ENCODE measurements at regions not wholly inside any gene's neighbourhood (a gene's known extent, or its start where the extent isn't known, plus 50 kb on each side); places are given as distances from the start of the nearest gene placed in this dataset.

- no peak for DNase-seq
Observed at GRCh38 chr2:234673961-234674759, 177.3 kb upstream of the ARL4C start.

- DNase-seq: no peak
Observed at GRCh38 chr2:234673501-234673900, 176.6 kb upstream of the ARL4C start.

- DNase-seq: no peak
Observed at GRCh38 chr2:234672498-234673150, 175.7 kb upstream of the ARL4C start.

- no peak for DNase-seq
Observed at GRCh38 chr2:234671716-234672115, 174.8 kb upstream of the ARL4C start.

- no peak for DNase-seq
Observed at GRCh38 chr2:234671231-234671630, 174.3 kb upstream of the ARL4C start.

- peak; percentile 24 for DNase-seq
Observed at GRCh38 chr2:234670806-234671205, 173.9 kb upstream of the ARL4C start.

GRCh38 chr2:234670052-234670451 lies 173.2 kb upstream of the ARL4C start:
- no peak for DNase-seq

GRCh38 chr2:234669621-234670020 lies 172.7 kb upstream of the ARL4C start:
- no peak for DNase-seq

- DNase-seq: no peak
Observed at GRCh38 chr2:234669001-234669400, 172.1 kb upstream of the ARL4C start.

- no peak for DNase-seq
Observed at GRCh38 chr2:234666911-234667310, 170.0 kb upstream of the ARL4C start.

GRCh38 chr2:234665304-234665703 lies 168.4 kb upstream of the ARL4C start:
- no peak for DNase-seq

GRCh38 chr2:234661849-234662248 lies 165.0 kb upstream of the ARL4C start:
- DNase-seq: no peak

GRCh38 chr2:234661175-234661574 lies 164.3 kb upstream of the ARL4C start:
- DNase-seq: peak; percentile 74

- no peak for DNase-seq
Observed at GRCh38 chr2:234655706-234656105, 158.8 kb upstream of the ARL4C start.

GRCh38 chr2:234650911-234651310 lies 154.0 kb upstream of the ARL4C start:
- DNase-seq: no peak

GRCh38 chr2:234649951-234650350 lies 153.1 kb upstream of the ARL4C start:
- no peak for DNase-seq

- no peak for DNase-seq
Observed at GRCh38 chr2:234643407-234643806, 146.5 kb upstream of the ARL4C start.

GRCh38 chr2:234641086-234641485 lies 144.2 kb upstream of the ARL4C start:
- no peak for DNase-seq

- no peak for DNase-seq
Observed at GRCh38 chr2:234640657-234641056, 143.8 kb upstream of the ARL4C start.

- no peak for DNase-seq
Observed at GRCh38 chr2:234638966-234639365, 142.1 kb upstream of the ARL4C start.

- no peak for DNase-seq
Observed at GRCh38 chr2:234635284-234635683, 138.4 kb upstream of the ARL4C start.

- DNase-seq: no peak
Observed at GRCh38 chr2:234633581-234634230, 136.8 kb upstream of the ARL4C start.

- no peak for DNase-seq
Observed at GRCh38 chr2:234632527-234633391, 135.9 kb upstream of the ARL4C start.
